MM.1S (cell line): ENCODE measurements at regions not wholly inside any gene's neighbourhood (a gene's known extent, or its start where the extent isn't known, plus 50 kb on each side); places are given as distances from the start of the nearest gene placed in this dataset.

Experiments
- DNase-seq: peaks from one replicate; pipeline ENCODE4 v3.0.0-alpha.2; 2015
- H2AFZ ChIP-seq: fragments of 300-600 bp; sonication (generic); 2 replicates; pipeline ENCODE4 v1.6.0; 2016; ENCODE audit warnings: antibody characterized with exemption, low read length
- H3F3A ChIP-seq: fragments of 300-600 bp; sonication (generic); 2 replicates; pipeline ENCODE4 v1.6.1; 2016; ENCODE audit warnings: mild to moderate bottlenecking, antibody characterized with exemption, low read length, moderate library complexity, mixed read lengths; ENCODE audit not compliant: insufficient read depth
- H3K27ac ChIP-seq: fragments of 300-600 bp; sonication (generic); 2 replicates; pipeline ENCODE4 v1.5.1; 2016; ENCODE audit warnings: mild to moderate bottlenecking, low read length
- H3K27me3 ChIP-seq: fragments of 300-600 bp; sonication (generic); replicated peaks from 2 replicates; pipeline ENCODE4 v1.6.0; 2016; ENCODE audit warnings: low read length; ENCODE audit not compliant: insufficient read depth
- H3K36me3 ChIP-seq: fragments of 300-600 bp; sonication (generic); replicated peaks from 2 replicates; pipeline ENCODE4 v1.6.1; 2016; ENCODE audit warnings: mild to moderate bottlenecking, low read length, mixed read lengths; ENCODE audit not compliant: insufficient read depth
- H3K4me1 ChIP-seq: fragments of 300-600 bp; sonication (generic); 2 replicates; pipeline ENCODE4 v1.6.1; 2016; ENCODE audit warnings: low read length, mixed read lengths
- H3K4me2 ChIP-seq: fragments of 300-600 bp; sonication (generic); 2 replicates; pipeline ENCODE4 v1.6.0; 2016; ENCODE audit warnings: low read depth, low read length
- H3K4me3 ChIP-seq: fragments of 300-600 bp; sonication (generic); 2 replicates; pipeline ENCODE4 v1.5.1; 2016; ENCODE audit warnings: low read length, mixed read lengths
- H3K79me2 ChIP-seq: fragments of 300-600 bp; sonication (generic); 2 replicates; pipeline ENCODE4 v1.6.1; 2016; ENCODE audit warnings: mixed run types, low read length, mixed read lengths
- H3K9ac ChIP-seq: fragments of 300-600 bp; sonication (generic); 2 replicates; pipeline ENCODE4 v1.6.1; 2016; ENCODE audit warnings: low read length, mixed read lengths
- H3K9me2 ChIP-seq: fragments of 300-600 bp; sonication (generic); replicated peaks from 2 replicates; pipeline ENCODE4 v1.6.1; 2016; ENCODE audit warnings: mild to moderate bottlenecking, low read length, mixed read lengths; ENCODE audit not compliant: insufficient read depth
- H3K9me3 ChIP-seq: fragments of 300-600 bp; sonication (generic); replicated peaks from 2 replicates; pipeline ENCODE4 v1.6.1; 2016; ENCODE audit warnings: mild to moderate bottlenecking, low read length, mixed read lengths; ENCODE audit not compliant: insufficient read depth
- H4K20me1 ChIP-seq: fragments of 300-600 bp; sonication (generic); 2 replicates; pipeline ENCODE4 v1.6.1; 2016; ENCODE audit warnings: mild to moderate bottlenecking, low read length, moderate library complexity, mixed read lengths; ENCODE audit not compliant: insufficient read depth
- CTCF ChIP-seq: fragments of 300-600 bp; sonication (generic); IDR thresholded peaks from 2 replicates; pipeline ENCODE4 v1.5.1; 2016; ENCODE audit warnings: antibody characterized with exemption, low read length, mixed read lengths
- EZH2 ChIP-seq: fragments of 300-600 bp; sonication (generic); optimal IDR thresholded peaks from 2 replicates; pipeline ENCODE3; 2017; ENCODE audit warnings: low read depth, mild to moderate bottlenecking, antibody characterized with exemption, low read length, mixed read lengths
- EZH2phosphoT487 ChIP-seq: fragments of 300-600 bp; sonication (generic); IDR thresholded peaks from 2 replicates; pipeline ENCODE4 v1.6.1; 2018; ENCODE audit warnings: antibody characterized with exemption, low read length

- Histone ChIP-seq H3K36me3 (no peaks in the 10 kb centered on the region), H3K9me3 (no peaks in the 10 kb centered on the region), H3F3A (no peaks in the 10 kb centered on the region), H3K27me3 (no peaks in the 10 kb centered on the region), H4K20me1 (no peaks in the 10 kb centered on the region), H3K9me2 (no peaks in the 10 kb centered on the region), H2AFZ (no peak overlapping the region), H3K9ac (no peak overlapping the region), H3K27ac (no peak overlapping the region), H3K4me2 (no peak overlapping the region), H3K79me2 (no peaks in the 10 kb centered on the region), H3K4me3 (no peak overlapping the region), H3K4me1 (no peaks in the 10 kb centered on the region)
- no peak for DNase-seq
- no peak for TF ChIP-seq EZH2phosphoT487
- no peak for TF ChIP-seq EZH2
- no peak for TF ChIP-seq CTCF
Measured at GRCh38 chr12:66976526-66976925, 292.6 kb upstream of the CAND1 start.

- no peak overlapping the region for H2AFZ ChIP-seq
- no peaks in the 10 kb centered on the region for H3F3A ChIP-seq
- no peak overlapping the region for H3K9ac ChIP-seq
- no peak overlapping the region for H3K4me2 ChIP-seq
- no peaks in the 10 kb centered on the region for H3K79me2 ChIP-seq
- no peaks in the 10 kb centered on the region for H3K9me2 ChIP-seq
- no peak for DNase-seq
- H3K4me1 ChIP-seq = no peaks in the 10 kb centered on the region
- no peak overlapping the region for H3K27ac ChIP-seq
- no peak overlapping the region for H3K4me3 ChIP-seq
- TF ChIP-seq EZH2 (no peak), CTCF (no peak), EZH2phosphoT487 (no peak)
- no peaks in the 10 kb centered on the region for H3K27me3 ChIP-seq
- H4K20me1 ChIP-seq = no peaks in the 10 kb centered on the region
- H3K9me3 ChIP-seq = no peaks in the 10 kb centered on the region
- H3K36me3 ChIP-seq = no peaks in the 10 kb centered on the region
Measured at GRCh38 chr12:66978802-66979201, 290.4 kb upstream of the CAND1 start.

- Histone ChIP-seq H3F3A (no peaks in the 10 kb centered on the region), H3K9ac (no peak overlapping the region), H3K4me2 (no peak overlapping the region), H3K4me3 (no peak overlapping the region), H3K4me1 (no peaks in the 10 kb centered on the region), H3K9me3 (no peaks in the 10 kb centered on the region), H3K36me3 (no peaks in the 10 kb centered on the region), H3K9me2 (no peaks in the 10 kb centered on the region), H4K20me1 (no peaks in the 10 kb centered on the region), H2AFZ (no peak overlapping the region), H3K79me2 (no peaks in the 10 kb centered on the region), H3K27me3 (no peaks in the 10 kb centered on the region), H3K27ac (no peak overlapping the region)
- TF ChIP-seq EZH2phosphoT487 (no peak), CTCF (no peak), EZH2 (no peak)
- no peak for DNase-seq
Measured at GRCh38 chr12:66979251-66979650, 289.9 kb upstream of the CAND1 start.

GRCh38 chr12:66984077-66984476 lies 285.1 kb upstream of the CAND1 start:
- no peaks in the 10 kb centered on the region for H3K9me2 ChIP-seq
- no peaks in the 10 kb centered on the region for H3K9me3 ChIP-seq
- H3K27ac ChIP-seq = no peak overlapping the region
- H4K20me1 ChIP-seq = no peaks in the 10 kb centered on the region
- H3K4me2 ChIP-seq = no peak overlapping the region
- no peak for TF ChIP-seq CTCF
- TF ChIP-seq EZH2phosphoT487 = no peak
- TF ChIP-seq EZH2 = no peak
- no peaks in the 10 kb centered on the region for H3K4me1 ChIP-seq
- H3F3A ChIP-seq = no peaks in the 10 kb centered on the region
- no peaks in the 10 kb centered on the region for H3K79me2 ChIP-seq
- no peak overlapping the region for H3K4me3 ChIP-seq
- no peak for DNase-seq
- no peaks in the 10 kb centered on the region for H3K27me3 ChIP-seq
- H2AFZ ChIP-seq = no peak overlapping the region
- H3K9ac ChIP-seq = no peak overlapping the region
- H3K36me3 ChIP-seq = no peaks in the 10 kb centered on the region
